ENCODE measurements at regions not wholly inside any gene's neighbourhood (a gene's known extent, or its start where the extent isn't known, plus 50 kb on each side); places are given as distances from the start of the nearest gene placed in this dataset.

DNA sequence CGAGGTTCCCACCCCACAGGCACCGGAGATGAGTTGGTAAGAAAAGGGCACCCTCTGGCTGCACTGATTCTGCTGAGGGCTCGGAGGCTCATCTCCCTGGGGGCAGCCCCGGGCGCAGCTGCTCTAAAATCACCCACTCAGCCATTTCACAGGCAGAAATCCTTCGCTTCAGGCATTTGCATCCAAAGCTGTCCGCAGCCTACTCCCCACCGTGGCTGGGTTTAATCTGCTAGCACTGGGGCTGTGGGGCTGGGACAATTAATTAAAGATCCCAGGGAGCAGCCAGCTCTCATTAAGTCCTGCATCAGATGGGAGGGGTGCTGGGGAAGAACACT lies 104.3 kb upstream of the PRR20G start:
- Histone ChIP-seq H3F3A (ENCODE audit: insufficient read depth, low read length, poor library complexity, severe bottlenecking) (no peaks in the 10 kb centered on the region), H3K9me3 (ENCODE audit: low read length) (no peaks in the 10 kb centered on the region), H2AFZ (ENCODE audit: low read depth, low read length) (no peak overlapping the region), H3K36me3 (ENCODE audit: insufficient read depth, low read length) (no peaks in the 10 kb centered on the region), H3K27me3 (ENCODE audit: insufficient read depth, low read depth, low read length) (no peaks in the 10 kb centered on the region), H3K4me2 (ENCODE audit: low read length) (no peak overlapping the region), H3K9ac (ENCODE audit: low read length) (no peak overlapping the region), H3K9me2 (ENCODE audit: insufficient read depth, low read length) (no peaks in the 10 kb centered on the region), H3K79me2 (replicated peaks; ENCODE audit: insufficient read depth, low read length) (no peaks in the 10 kb centered on the region), H4K20me1 (ENCODE audit: insufficient read depth) (no peaks in the 10 kb centered on the region), H3K27ac (ENCODE audit: low read length) (no peak overlapping the region), H3K4me3 (ENCODE audit: low read length) (no peak overlapping the region)
- TF ChIP-seq, protein P1, sequence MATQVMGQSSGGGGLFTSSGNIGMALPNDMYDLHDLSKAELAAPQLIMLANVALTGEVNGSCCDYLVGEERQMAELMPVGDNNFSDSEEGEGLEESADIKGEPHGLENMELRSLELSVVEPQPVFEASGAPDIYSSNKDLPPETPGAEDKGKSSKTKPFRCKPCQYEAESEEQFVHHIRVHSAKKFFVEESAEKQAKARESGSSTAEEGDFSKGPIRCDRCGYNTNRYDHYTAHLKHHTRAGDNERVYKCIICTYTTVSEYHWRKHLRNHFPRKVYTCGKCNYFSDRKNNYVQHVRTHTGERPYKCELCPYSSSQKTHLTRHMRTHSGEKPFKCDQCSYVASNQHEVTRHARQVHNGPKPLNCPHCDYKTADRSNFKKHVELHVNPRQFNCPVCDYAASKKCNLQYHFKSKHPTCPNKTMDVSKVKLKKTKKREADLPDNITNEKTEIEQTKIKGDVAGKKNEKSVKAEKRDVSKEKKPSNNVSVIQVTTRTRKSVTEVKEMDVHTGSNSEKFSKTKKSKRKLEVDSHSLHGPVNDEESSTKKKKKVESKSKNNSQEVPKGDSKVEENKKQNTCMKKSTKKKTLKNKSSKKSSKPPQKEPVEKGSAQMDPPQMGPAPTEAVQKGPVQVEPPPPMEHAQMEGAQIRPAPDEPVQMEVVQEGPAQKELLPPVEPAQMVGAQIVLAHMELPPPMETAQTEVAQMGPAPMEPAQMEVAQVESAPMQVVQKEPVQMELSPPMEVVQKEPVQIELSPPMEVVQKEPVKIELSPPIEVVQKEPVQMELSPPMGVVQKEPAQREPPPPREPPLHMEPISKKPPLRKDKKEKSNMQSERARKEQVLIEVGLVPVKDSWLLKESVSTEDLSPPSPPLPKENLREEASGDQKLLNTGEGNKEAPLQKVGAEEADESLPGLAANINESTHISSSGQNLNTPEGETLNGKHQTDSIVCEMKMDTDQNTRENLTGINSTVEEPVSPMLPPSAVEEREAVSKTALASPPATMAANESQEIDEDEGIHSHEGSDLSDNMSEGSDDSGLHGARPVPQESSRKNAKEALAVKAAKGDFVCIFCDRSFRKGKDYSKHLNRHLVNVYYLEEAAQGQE (IDR thresholded peaks at IDR 0.05; ENCODE audit: borderline replicate concordance), result no peak
- no peak for TF ChIP-seq POLR2AphosphoS5 (IDR thresholded peaks at IDR 0.05)
- TF ChIP-seq, protein P2, sequence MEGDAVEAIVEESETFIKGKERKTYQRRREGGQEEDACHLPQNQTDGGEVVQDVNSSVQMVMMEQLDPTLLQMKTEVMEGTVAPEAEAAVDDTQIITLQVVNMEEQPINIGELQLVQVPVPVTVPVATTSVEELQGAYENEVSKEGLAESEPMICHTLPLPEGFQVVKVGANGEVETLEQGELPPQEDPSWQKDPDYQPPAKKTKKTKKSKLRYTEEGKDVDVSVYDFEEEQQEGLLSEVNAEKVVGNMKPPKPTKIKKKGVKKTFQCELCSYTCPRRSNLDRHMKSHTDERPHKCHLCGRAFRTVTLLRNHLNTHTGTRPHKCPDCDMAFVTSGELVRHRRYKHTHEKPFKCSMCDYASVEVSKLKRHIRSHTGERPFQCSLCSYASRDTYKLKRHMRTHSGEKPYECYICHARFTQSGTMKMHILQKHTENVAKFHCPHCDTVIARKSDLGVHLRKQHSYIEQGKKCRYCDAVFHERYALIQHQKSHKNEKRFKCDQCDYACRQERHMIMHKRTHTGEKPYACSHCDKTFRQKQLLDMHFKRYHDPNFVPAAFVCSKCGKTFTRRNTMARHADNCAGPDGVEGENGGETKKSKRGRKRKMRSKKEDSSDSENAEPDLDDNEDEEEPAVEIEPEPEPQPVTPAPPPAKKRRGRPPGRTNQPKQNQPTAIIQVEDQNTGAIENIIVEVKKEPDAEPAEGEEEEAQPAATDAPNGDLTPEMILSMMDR (IDR thresholded peaks at IDR 0.05; ENCODE audit: poor library complexity, severe bottlenecking), result no peak
- TF ChIP-seq MXI1 (conservative IDR thresholded peaks at IDR 0.05; ENCODE audit: poor library complexity, severe bottlenecking), result no peak
- no peak for TF ChIP-seq EZH2 (IDR thresholded peaks at IDR 0.05; ENCODE audit: borderline replicate concordance, insufficient read depth, low read length, poor library complexity, severe bottlenecking)
- no peak for TF ChIP-seq SMC3 (conservative IDR thresholded peaks at IDR 0.05; ENCODE audit: poor library complexity)
- no peak for TF ChIP-seq EP300 (conservative IDR thresholded peaks at IDR 0.05; ENCODE audit: poor library complexity, severe bottlenecking)
- TF ChIP-seq TAF1 (IDR thresholded peaks at IDR 0.05; ENCODE audit: low read depth), result no peak
- TF ChIP-seq RAD21 (conservative IDR thresholded peaks at IDR 0.05), result no peak

DNA sequence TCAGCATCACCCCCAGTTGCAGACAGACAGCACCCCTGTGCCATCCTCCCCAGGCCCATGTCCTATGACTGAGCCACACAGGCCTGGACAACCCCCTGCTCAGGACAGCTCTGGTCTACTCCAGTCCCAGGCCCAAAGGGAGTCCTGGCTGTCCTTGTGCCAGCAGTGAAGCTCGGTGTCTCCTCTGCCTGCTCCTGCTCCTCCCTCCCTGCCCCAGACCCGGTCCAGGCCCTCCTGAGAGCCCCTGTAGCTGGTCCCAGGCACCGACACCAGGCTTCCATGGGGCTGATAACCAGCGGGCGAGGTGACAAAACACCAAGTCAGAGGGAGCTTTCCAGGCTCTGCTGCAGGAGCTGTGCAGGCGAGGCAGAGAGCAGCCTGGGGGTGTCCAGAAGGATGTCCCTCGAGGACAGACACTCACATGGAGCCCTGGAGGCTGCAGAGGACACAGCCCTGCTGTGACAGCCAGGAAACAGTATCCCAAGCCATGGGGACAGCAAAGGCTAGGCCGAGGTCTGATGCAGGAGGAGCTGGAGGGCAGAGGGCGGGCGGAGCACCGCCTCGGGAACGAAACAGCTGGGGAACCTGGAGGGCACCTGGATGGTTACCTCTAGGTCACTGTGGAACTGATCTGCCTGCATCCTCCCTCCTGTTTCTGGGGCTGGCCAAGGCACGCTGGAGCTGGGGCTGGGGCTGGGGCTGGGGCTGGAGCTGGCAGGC lies 103.8 kb upstream of the PRR20G start:
- no peak overlapping the region for H3K4me3 ChIP-seq (ENCODE audit: low read length)
- no peaks in the 10 kb centered on the region for H3K36me3 ChIP-seq (ENCODE audit: insufficient read depth, low read length)
- H3K79me2 ChIP-seq (replicated peaks; ENCODE audit: insufficient read depth, low read length), result no peaks in the 10 kb centered on the region
- no peaks in the 10 kb centered on the region for H4K20me1 ChIP-seq (ENCODE audit: insufficient read depth)
- no peaks in the 10 kb centered on the region for H3K9me3 ChIP-seq (ENCODE audit: low read length)
- H3F3A ChIP-seq (ENCODE audit: insufficient read depth, low read length, poor library complexity, severe bottlenecking), result no peaks in the 10 kb centered on the region
- H3K27ac ChIP-seq (ENCODE audit: low read length), result no peak overlapping the region
- no peaks in the 10 kb centered on the region for H3K9me2 ChIP-seq (ENCODE audit: insufficient read depth, low read length)
- no peak overlapping the region for H3K9ac ChIP-seq (ENCODE audit: low read length)
- TF ChIP-seq, protein P1 (IDR thresholded peaks at IDR 0.05; ENCODE audit: borderline replicate concordance), result no peak
- TF ChIP-seq MXI1 (conservative IDR thresholded peaks at IDR 0.05; ENCODE audit: poor library complexity, severe bottlenecking) (no peak), RAD21 (conservative IDR thresholded peaks at IDR 0.05) (no peak), EZH2 (IDR thresholded peaks at IDR 0.05; ENCODE audit: borderline replicate concordance, insufficient read depth, low read length, poor library complexity, severe bottlenecking) (no peak), EP300 (conservative IDR thresholded peaks at IDR 0.05; ENCODE audit: poor library complexity, severe bottlenecking) (no peak), POLR2AphosphoS5 (IDR thresholded peaks at IDR 0.05) (no peak), TAF1 (IDR thresholded peaks at IDR 0.05; ENCODE audit: low read depth) (no peak), SMC3 (conservative IDR thresholded peaks at IDR 0.05; ENCODE audit: poor library complexity) (no peak)
- TF ChIP-seq, protein P2 (IDR thresholded peaks at IDR 0.05; ENCODE audit: poor library complexity, severe bottlenecking), result no peak
- H2AFZ ChIP-seq (ENCODE audit: low read depth, low read length), result no peak overlapping the region
- no peak overlapping the region for H3K4me2 ChIP-seq (ENCODE audit: low read length)
- no peaks in the 10 kb centered on the region for H3K27me3 ChIP-seq (ENCODE audit: insufficient read depth, low read depth, low read length)

Measured in neural cell (in vitro differentiated cells).